ENCODE measurements at regions not wholly inside any gene's neighbourhood (a gene's known extent, or its start where the extent isn't known, plus 50 kb on each side); places are given as distances from the start of the nearest gene placed in this dataset.

- Histone ChIP-seq H3K79me2 (ENCODE audit: control insufficient read depth, insufficient read depth, low read length) (no peaks in the 10 kb centered on the region), H3K27ac (ENCODE audit: insufficient read depth, low read depth, low read length) (no peak overlapping the region), H3K36me3 (ENCODE audit: control insufficient read depth in 2 of 2, extremely low read depth in 1 of 2, insufficient read depth in 2 of 2, low read length in 2 of 2) (no peaks in the 10 kb centered on the region), H3K4me3 (replicated peaks in 1 of 3; ENCODE audit: insufficient read depth in 1 of 3, low read depth in 1 of 3, low read length in 3 of 3) (no peak overlapping the region), H3K4me1 (ENCODE audit: control insufficient read depth, extremely low read depth, insufficient read depth, low read length) (no peaks in the 10 kb centered on the region), H3K27me3 (ENCODE audit: control insufficient read depth in 2 of 2, insufficient read depth in 2 of 2, low read length in 2 of 2) (no peaks in the 10 kb centered on the region), H3K9ac (replicated peaks; ENCODE audit: extremely low read depth, insufficient read depth, low read length) (no peak overlapping the region), H2AFZ (ENCODE audit: low read depth, low read length) (no peak overlapping the region), H3K9me1 (replicated peaks; ENCODE audit: control insufficient read depth, extremely low read depth, insufficient read depth, low read length) (no peaks in the 10 kb centered on the region), H3K4me2 (ENCODE audit: insufficient read depth, low read length) (no peak overlapping the region), H4K20me1 (replicated peaks; ENCODE audit: control insufficient read depth, extremely low read depth, insufficient read depth, low read length) (no peaks in the 10 kb centered on the region), H3K9me3 (replicated peaks; ENCODE audit: control insufficient read depth, insufficient read depth, low read length) (peaks cover 3% of the 10 kb centered on the region)
- FAIRE-seq (no peak), DNase-seq (ENCODE audit: low read depth, low spot score) (no peak)
- ChIA-PET CTCF (no interaction called here), POLR2A (no interaction called here)
- BruUV-seq (replicated peaks): no TSS peak
- TF ChIP-seq POLR2A (IDR thresholded peaks at IDR 0.05; ENCODE audit: low read depth, low read length): no peak
- TF ChIP-seq POLR2AphosphoS5 (IDR thresholded peaks at IDR 0.05; ENCODE audit: insufficient read depth, low read depth, low read length): no peak
- TF ChIP-seq GATA2 (IDR thresholded peaks at IDR 0.05; ENCODE audit: insufficient read depth, insufficient read length, low read depth, low read length): no peak
- no peak for TF ChIP-seq MYC (IDR thresholded peaks at IDR 0.05; ENCODE audit: low read depth, low read length)
- TF ChIP-seq, protein P1, sequence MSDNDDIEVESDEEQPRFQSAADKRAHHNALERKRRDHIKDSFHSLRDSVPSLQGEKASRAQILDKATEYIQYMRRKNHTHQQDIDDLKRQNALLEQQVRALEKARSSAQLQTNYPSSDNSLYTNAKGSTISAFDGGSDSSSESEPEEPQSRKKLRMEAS (IDR thresholded peaks at IDR 0.05; ENCODE audit: insufficient read depth, insufficient read length): no peak
- TF ChIP-seq CTCF (IDR thresholded peaks at IDR 0.05; ENCODE audit: extremely low read depth in 1 of 2, insufficient read depth in 1 of 2, low read depth in 1 of 2, low read length in 2 of 2): no peak
- TF ChIP-seq FOS (IDR thresholded peaks at IDR 0.05; ENCODE audit: borderline replicate concordance, insufficient read depth, low read length): no peak
- no peak for TF ChIP-seq EZH2 (IDR thresholded peaks at IDR 0.05; ENCODE audit: borderline replicate concordance, low read depth, low read length, severe bottlenecking)
- no peak for TF ChIP-seq JUN (IDR thresholded peaks at IDR 0.05; ENCODE audit: borderline replicate concordance, insufficient read depth, insufficient read length, low read depth)
- intact Hi-C loops (cut with micrococcal nuclease): no loop called here
- dilution Hi-C loops (cut with MboI; ENCODE audit: extremely low pct_ligation_motif_present, low sequenced_read_pairs): no loop called here
Observed at GRCh38 chr14:106807493-106807892, 1281.1 kb downstream of the TMEM121 start.

All from endothelial cell of umbilical vein (primary cell).